DMS153 treated with DMSO at 0.1 percent for 48 hours (cell line): ENCODE measurements at regions not wholly inside any gene's neighbourhood (a gene's known extent, or its start where the extent isn't known, plus 50 kb on each side); places are given as distances from the start of the nearest gene placed in this dataset.

ENCODE experiments used
- DNase-seq: peaks from one replicate; lab custom pipeline; 2025; ENCODE audit not compliant: unreplicated experiment; lab: John Stamatoyannopoulos, UW

DNA sequence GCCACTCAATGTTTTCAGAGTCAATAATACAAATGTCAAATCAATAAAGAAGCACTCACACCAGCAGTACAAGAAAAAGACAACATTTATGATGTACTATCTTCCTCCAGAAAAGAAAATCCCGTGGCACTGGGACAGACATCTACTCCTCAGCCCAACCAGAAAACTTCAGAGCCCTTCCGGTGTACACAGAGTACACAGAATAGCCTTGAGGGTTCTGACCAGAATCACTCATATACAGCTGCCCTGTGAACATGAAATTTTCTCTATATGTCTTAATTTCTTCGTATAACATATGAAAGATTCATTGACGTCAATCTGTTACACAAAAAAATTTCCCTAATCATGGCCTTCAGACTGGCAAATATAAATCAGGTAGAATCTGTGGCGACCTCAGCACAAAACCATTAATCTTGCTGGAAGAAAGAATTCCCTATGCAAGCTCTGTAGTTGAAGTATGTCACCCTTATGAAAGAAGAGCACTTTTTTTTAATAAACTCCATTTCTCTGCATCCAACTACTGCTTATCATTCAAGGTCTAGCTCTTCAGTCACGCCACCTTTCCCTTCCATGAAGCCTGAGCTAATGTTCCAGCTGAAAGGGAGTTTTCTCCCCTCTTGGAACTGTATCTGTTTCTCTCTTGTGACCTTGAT, 53.8 kb upstream of the PLAAT1 start:
- DNase-seq = no peak

DNA sequence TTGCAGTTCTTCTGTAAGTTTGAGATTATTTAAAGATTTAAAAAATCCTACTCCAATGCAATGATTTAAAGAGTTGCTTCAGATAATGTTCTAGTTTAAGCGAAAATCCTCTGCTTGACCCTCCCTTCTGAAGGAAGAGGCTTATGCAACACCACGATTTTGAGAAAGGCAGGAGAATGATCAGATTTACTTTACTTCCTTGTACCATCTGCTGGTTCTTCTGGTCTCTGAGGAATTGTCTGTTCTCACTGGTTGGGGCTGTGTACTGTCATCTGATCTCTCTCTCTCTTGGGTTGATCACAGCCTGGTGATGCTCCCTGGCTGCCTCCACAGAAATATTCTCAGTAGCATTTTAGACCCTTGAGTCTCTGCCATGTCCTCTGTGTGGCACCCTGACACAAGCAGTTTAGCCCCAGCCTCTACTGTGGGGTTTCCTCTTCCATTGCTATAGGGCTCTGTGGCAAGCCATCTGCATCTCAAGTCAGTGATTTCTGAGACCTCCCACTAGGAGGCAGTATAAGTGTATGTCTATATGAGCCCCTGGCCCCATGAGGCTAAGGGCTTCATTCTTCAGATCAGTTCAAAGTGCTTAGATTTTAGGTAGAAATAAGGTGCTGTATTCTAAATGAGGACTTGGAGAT, 50.8 kb upstream of the PLAAT1 start:
- DNase-seq = peak; percentile 70
